HCT116 (cell line): ENCODE measurements at regions not wholly inside any gene's neighbourhood (a gene's known extent, or its start where the extent isn't known, plus 50 kb on each side); places are given as distances from the start of the nearest gene placed in this dataset.

Experiments used
- ATAC-seq: fragments of 200-7000 bp; cut with Tn5 transposase; 2 replicates; pipeline ENCODE4 v1.9.1; 2020; ENCODE audit warnings: mild to moderate bottlenecking, moderate library complexity
- BruUV-seq: library from RNA; stranded (reverse); fragments of 400-500 nt; replicated peaks from 2 replicates; lab custom pipeline; 2021; lab: Mats Ljungman, UMichigan
- CTCF ChIA-PET: fragments of 300-600 bp; sonication (Branson Sonifier 250); formaldehyde crosslinking; loops from one replicate; lab custom pipeline; 2021; ENCODE audit warnings: antibody characterized with exemption; lab: Charles Lee
- POLR2A ChIA-PET: fragments of 300-600, 350-600 bp; sonication (Branson Sonifier 250); formaldehyde crosslinking; loops from one replicate; lab custom pipeline; 2021; ENCODE audit warnings: antibody characterized with exemption; lab: Charles Lee
- RAD21 ChIA-PET, 2 experiments: fragments of 300-600 bp; sonication (Branson Sonifier 250); formaldehyde crosslinking; loops; one replicate each; lab custom pipeline; 2023; ENCODE audit warnings: low total read pairs in 2 of 2; ENCODE audit not compliant: uncharacterized antibody in 2 of 2, unreplicated experiment in 2 of 2, low non-redundant PET in 1 of 2; lab: Charles Lee
- DNase-seq: peaks from one replicate; pipeline ENCODE4 v3.0.0-alpha.2; 2010; ENCODE audit warnings: low read depth, low spot score
- H2AFZ ChIP-seq: fragments of 200-600 bp; shearing (Covaris generic), sonication (generic); 2 replicates; pipeline ENCODE4 v1.6.1; 2017; ENCODE audit warnings: low read depth, mixed run types, mixed read lengths, antibody characterized with exemption, low read length; ENCODE audit not compliant: poor library complexity, severe bottlenecking
- H3K27ac ChIP-seq: 2 replicates; pipeline ENCODE4 v1.5.1; 2012; ENCODE audit warnings: low read depth, low read length
- H3K27me3 ChIP-seq: fragments of 200-600 bp; sonication (generic); 2 replicates; pipeline ENCODE4 v1.6.1; 2016; ENCODE audit warnings: mixed run types, low read length, mixed read lengths; ENCODE audit not compliant: insufficient read depth
- H3K36me3 ChIP-seq, 2 experiments: fragments of 200-500 bp in 1 of 2; fragments of 200-600 bp in 1 of 2; sonication (Bioruptor generic) in 1 of 2; sonication (generic) in 1 of 2; 2 replicates each; pipeline versions ENCODE4 v1.5.1 to v1.6.1; 2014 to 2016; ENCODE audit warnings: low read length in 2 of 2, inconsistent platforms in 1 of 2, mixed read lengths in 1 of 2, mixed run types in 1 of 2; ENCODE audit not compliant: insufficient read depth in 2 of 2, control insufficient read depth in 1 of 2
- H3K4me1 ChIP-seq, 2 experiments: fragments of 200-600 bp in 1 of 2; sonication (generic) in 1 of 2; 2 replicates each; pipeline versions ENCODE4 v1.5.1 to v1.6.1; 2012 to 2017; ENCODE audit warnings: low read length in 2 of 2, inconsistent platforms in 1 of 2, mild to moderate bottlenecking in 1 of 2, mixed read lengths in 1 of 2, mixed run types in 1 of 2, moderate library complexity in 1 of 2; ENCODE audit not compliant: insufficient read depth in 2 of 2, control insufficient read depth in 1 of 2
- H3K4me2 ChIP-seq: fragments of 200-600 bp; sonication (generic); 2 replicates; pipeline ENCODE4 v1.6.1; 2017; ENCODE audit warnings: mixed run types, low read length, mixed read lengths
- H3K4me3 ChIP-seq, 2 experiments: fragments of 200-600 bp in 1 of 2; sonication (generic) in 1 of 2; replicated peaks in 1 of 2; 2 replicates each; pipeline ENCODE4 v1.5.1; 2011 to 2016; ENCODE audit warnings: low read length in 2 of 2, control low read depth in 1 of 2, low read depth in 1 of 2, mild to moderate bottlenecking in 1 of 2, mixed read lengths in 1 of 2, mixed run types in 1 of 2
- H3K79me2 ChIP-seq: fragments of 200-600 bp; sonication (generic); 2 replicates; pipeline ENCODE4 v1.6.1; 2017; ENCODE audit warnings: mild to moderate bottlenecking, mixed run types, low read length, moderate library complexity, mixed read lengths; ENCODE audit not compliant: insufficient read depth
- H3K9ac ChIP-seq: fragments of 200-600 bp; sonication (generic); 2 replicates; pipeline ENCODE4 v1.6.1; 2016; ENCODE audit warnings: low read length, mixed read lengths
- H3K9me2 ChIP-seq: fragments of 200-600 bp; sonication (generic), shearing (Covaris generic); 2 replicates; pipeline ENCODE4 v1.6.1; 2017; ENCODE audit warnings: mixed run types, mild to moderate bottlenecking, moderate library complexity; ENCODE audit not compliant: insufficient read depth
- H3K9me3 ChIP-seq, 2 experiments: fragments of 200-500 bp in 1 of 2; fragments of 200-600 bp in 1 of 2; sonication (Bioruptor generic) in 1 of 2; sonication (generic) in 1 of 2; 2 replicates each; pipeline ENCODE4 v1.6.1; 2014 to 2017; ENCODE audit warnings: low read length in 2 of 2, mixed read lengths in 2 of 2, inconsistent platforms in 1 of 2, low read depth in 1 of 2, mild to moderate bottlenecking in 1 of 2, mixed run types in 1 of 2, moderate library complexity in 1 of 2; ENCODE audit not compliant: control insufficient read depth in 1 of 2, insufficient read depth in 1 of 2
- H4K20me1 ChIP-seq: fragments of 200-600 bp; sonication (generic), shearing (Covaris generic); 2 replicates; pipeline ENCODE4 v1.6.1; 2017; ENCODE audit warnings: mixed run types, mild to moderate bottlenecking, moderate library complexity; ENCODE audit not compliant: insufficient read depth
- CTCF ChIP-seq, 3 experiments: fragments of 200-600 bp in 1 of 3; sonication (generic) in 1 of 3; IDR thresholded peaks in 2 of 3; conservative IDR thresholded peaks in 1 of 3; 2 replicates each; pipeline ENCODE4 v1.5.1; 2012 to 2017; ENCODE audit warnings: low read depth in 2 of 3, low read length in 2 of 3, antibody characterized with exemption in 1 of 3, borderline replicate concordance in 1 of 3, control low read depth in 1 of 3, mild to moderate bottlenecking in 1 of 3, mixed read lengths in 1 of 3, mixed run types in 1 of 3, moderate library complexity in 1 of 3; ENCODE audit not compliant: insufficient read depth in 1 of 3
- EZH2 ChIP-seq: fragments of 200-600 bp; sonication (generic); IDR thresholded peaks from 2 replicates; pipeline ENCODE4 v1.6.1; 2017; ENCODE audit warnings: antibody characterized with exemption, mixed run types
- POLR2AphosphoS5 ChIP-seq: IDR thresholded peaks from 2 replicates; pipeline ENCODE4 v1.6.1; 2011; ENCODE audit warnings: mild to moderate bottlenecking, low read depth, low read length, moderate library complexity
- RAD21 ChIP-seq: IDR thresholded peaks from 2 replicates; pipeline ENCODE4 v1.6.1; 2012; ENCODE audit warnings: low read depth, mild to moderate bottlenecking
- REST ChIP-seq: IDR thresholded peaks from 2 replicates; pipeline ENCODE4 v1.6.1; 2012; ENCODE audit warnings: low read depth
- SRF ChIP-seq: IDR thresholded peaks from 2 replicates; pipeline ENCODE4 v1.6.1; 2012; ENCODE audit warnings: low read depth
- intact Hi-C: fragments of 100-400 bp; cut with micrococcal nuclease; formaldehyde crosslinking; loops from 2 replicates; pipeline ENCODE4 v1.10.0; 2022
- TF ChIP-seq, protein P1 (sequence below): IDR thresholded peaks from 2 replicates; pipeline ENCODE4 v1.6.1; 2011; ENCODE audit warnings: mild to moderate bottlenecking, low read length, moderate library complexity; ENCODE audit not compliant: insufficient replicate concordance; ENCODE audit errors: extremely low read depth
- TF ChIP-seq, protein P2 (sequence below): IDR thresholded peaks from 2 replicates; pipeline ENCODE4 v1.6.1; 2012
- TF ChIP-seq, protein P3 (sequence below): IDR thresholded peaks from 2 replicates; pipeline ENCODE4 v1.6.1; 2012

DNA sequence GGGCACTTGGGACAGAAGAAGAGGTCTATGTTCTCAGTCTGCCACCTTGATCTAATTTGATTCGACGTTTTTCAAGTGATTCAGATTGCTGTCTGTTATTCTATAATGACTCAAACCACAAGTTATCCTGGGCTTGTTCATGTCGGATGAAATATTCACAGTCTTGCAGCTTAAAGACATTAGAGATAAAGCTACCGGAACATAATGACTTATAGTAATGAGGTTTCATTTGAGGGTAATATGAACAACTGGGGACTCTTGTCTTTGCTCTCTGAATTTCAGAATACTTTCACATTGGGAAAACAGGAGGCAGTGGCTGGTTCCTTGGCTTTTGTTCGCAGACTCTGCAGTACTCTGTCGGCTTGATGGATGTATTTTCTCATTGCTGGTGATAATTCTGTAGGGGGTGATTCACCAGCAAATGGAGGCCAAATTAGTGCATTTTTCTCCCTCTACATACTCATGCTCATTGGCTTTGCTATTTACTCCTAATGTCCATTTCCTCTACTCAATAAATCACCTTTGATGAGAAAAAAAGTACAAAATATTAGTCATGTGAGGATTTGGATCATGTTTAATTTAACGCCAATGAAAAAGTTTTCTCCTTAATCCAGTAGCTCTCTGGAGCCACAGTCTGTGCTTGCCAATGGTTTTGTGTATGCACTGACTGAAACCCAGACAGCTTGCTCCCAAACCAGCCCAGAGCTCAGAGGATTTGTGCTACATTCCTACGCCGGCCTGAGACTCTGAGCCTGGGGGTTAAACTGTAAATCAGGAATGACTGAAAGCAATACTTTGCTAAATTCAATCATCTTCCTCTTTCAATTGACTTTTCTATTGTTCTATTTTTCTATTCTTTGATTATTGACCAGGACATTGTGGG is 154.7 kb upstream of the ANKH start:
- H2AFZ ChIP-seq: no peak overlapping the region
- H3K4me2 ChIP-seq: no peak overlapping the region
- ChIA-PET POLR2A (no interaction called here), CTCF (no interaction called here), RAD21 (no interaction called here)
- H4K20me1 ChIP-seq: no peaks in the 10 kb centered on the region
- no TSS peak for BruUV-seq
- no peaks in the 10 kb centered on the region for H3K36me3 ChIP-seq
- intact Hi-C loops: no loop called here
- DNase-seq (no peak), ATAC-seq (no peak)
- no peaks in the 10 kb centered on the region for H3K79me2 ChIP-seq
- H3K27me3 ChIP-seq: peaks cover 9% of the 10 kb centered on the region; the same call in 1 of the 2 replicates
- no peak overlapping the region for H3K27ac ChIP-seq
- H3K9me3 ChIP-seq: no peaks in the 10 kb centered on the region
- no peak overlapping the region for H3K9ac ChIP-seq
- H3K9me2 ChIP-seq: no peaks in the 10 kb centered on the region
- no peaks in the 10 kb centered on the region for H3K4me1 ChIP-seq
- no peak for TF ChIP-seq POLR2AphosphoS5
- TF ChIP-seq, protein P1, sequence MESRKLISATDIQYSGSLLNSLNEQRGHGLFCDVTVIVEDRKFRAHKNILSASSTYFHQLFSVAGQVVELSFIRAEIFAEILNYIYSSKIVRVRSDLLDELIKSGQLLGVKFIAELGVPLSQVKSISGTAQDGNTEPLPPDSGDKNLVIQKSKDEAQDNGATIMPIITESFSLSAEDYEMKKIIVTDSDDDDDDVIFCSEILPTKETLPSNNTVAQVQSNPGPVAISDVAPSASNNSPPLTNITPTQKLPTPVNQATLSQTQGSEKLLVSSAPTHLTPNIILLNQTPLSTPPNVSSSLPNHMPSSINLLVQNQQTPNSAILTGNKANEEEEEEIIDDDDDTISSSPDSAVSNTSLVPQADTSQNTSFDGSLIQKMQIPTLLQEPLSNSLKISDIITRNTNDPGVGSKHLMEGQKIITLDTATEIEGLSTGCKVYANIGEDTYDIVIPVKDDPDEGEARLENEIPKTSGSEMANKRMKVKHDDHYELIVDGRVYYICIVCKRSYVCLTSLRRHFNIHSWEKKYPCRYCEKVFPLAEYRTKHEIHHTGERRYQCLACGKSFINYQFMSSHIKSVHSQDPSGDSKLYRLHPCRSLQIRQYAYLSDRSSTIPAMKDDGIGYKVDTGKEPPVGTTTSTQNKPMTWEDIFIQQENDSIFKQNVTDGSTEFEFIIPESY: no peak
- TF ChIP-seq, protein P2, sequence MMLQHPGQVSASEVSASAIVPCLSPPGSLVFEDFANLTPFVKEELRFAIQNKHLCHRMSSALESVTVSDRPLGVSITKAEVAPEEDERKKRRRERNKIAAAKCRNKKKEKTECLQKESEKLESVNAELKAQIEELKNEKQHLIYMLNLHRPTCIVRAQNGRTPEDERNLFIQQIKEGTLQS: no peak
- TF ChIP-seq, all 23 proteins: peak for 0
- no peak overlapping the region for H3K4me3 ChIP-seq

- H3K4me1 ChIP-seq: no peaks in the 10 kb centered on the region
- H3K27me3 ChIP-seq: peaks cover 9% of the 10 kb centered on the region; the same call in 1 of the 2 replicates
- no peaks in the 10 kb centered on the region for H3K79me2 ChIP-seq
- H3K9me3 ChIP-seq: no peaks in the 10 kb centered on the region
- no peaks in the 10 kb centered on the region for H3K36me3 ChIP-seq
- no peak overlapping the region for H3K27ac ChIP-seq
- POLR2A ChIA-PET: no interaction called here
- no TSS peak for BruUV-seq
- no peak overlapping the region for H3K9ac ChIP-seq
- no peak overlapping the region for H2AFZ ChIP-seq
- H3K4me2 ChIP-seq: no peak overlapping the region
- no peak for DNase-seq
- RAD21 ChIA-PET: no interaction called here
- intact Hi-C loops: no loop called here
- H4K20me1 ChIP-seq: no peaks in the 10 kb centered on the region
- no peak overlapping the region for H3K4me3 ChIP-seq
- ATAC-seq: no peak
- CTCF ChIA-PET: no interaction called here
- no peaks in the 10 kb centered on the region for H3K9me2 ChIP-seq
- TF ChIP-seq CTCF (IDR thresholded peaks at IDR 0.05 in 2 of 3, conservative IDR thresholded peaks at IDR 0.05 in 1 of 3; ENCODE audit: borderline replicate concordance in 1 of 3, insufficient read depth in 1 of 3, low read depth in 2 of 3, low read length in 2 of 3) (no peak), RAD21 (no peak), REST (no peak), SRF (no peak), EZH2 (no peak)
- TF ChIP-seq, protein P3, sequence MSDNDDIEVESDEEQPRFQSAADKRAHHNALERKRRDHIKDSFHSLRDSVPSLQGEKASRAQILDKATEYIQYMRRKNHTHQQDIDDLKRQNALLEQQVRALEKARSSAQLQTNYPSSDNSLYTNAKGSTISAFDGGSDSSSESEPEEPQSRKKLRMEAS: no peak
- TF ChIP-seq, protein P2: no peak
Observed at GRCh38 chr5:15023846-15024245, 152.3 kb upstream of the ANKH start.
